NCI-H128 (cell line): ENCODE measurements at regions not wholly inside any gene's neighbourhood (a gene's known extent, or its start where the extent isn't known, plus 50 kb on each side); places are given as distances from the start of the nearest gene placed in this dataset.

ENCODE experiments used
- DNase-seq: peaks from one replicate; lab custom pipeline; 2025; ENCODE audit not compliant: unreplicated experiment; lab: John Stamatoyannopoulos, UW

DNA sequence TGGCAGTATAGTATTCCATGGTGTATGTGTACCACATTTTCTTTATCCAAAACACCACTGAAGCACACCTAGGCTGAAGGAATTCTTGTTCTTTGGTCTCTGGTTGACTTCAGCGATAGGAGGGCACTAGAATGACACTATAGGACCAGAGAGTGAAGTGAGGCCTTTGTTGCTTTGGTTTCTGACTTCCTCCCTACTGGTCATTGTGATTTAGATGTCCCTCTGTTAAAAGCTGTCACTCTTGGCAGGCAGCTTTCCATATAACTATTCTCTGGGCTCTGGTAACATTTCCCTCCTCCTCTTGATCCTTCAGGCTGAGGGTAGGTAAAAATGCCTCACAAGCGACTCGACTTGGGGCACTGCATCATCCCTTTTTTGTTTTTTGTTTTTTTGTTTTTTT is 236.3 kb downstream of the MAFB start:
- DNase-seq: no peak

DNA sequence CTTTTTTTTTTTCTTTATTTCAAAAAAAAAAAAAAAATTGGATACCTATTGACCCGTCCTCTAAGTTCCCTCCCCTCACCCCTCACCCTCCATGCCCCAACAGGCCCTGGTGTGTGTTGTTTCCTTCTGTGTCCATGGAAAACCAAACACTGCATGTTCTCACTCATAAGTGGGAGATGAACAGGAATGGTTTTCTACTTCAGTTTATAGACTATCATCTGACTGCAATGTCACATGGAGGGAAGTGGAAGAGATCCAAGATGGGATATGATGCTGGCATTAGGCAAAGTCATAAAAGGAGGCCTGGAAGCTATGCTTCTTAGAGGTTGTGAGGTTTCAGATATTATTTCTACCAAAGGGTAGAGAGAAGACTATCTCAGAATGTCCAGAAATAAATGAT is 237.5 kb downstream of the MAFB start:
- DNase-seq: no peak

GRCh38 chr20:40449974-40450616 is 238.9 kb downstream of the MAFB start:
- DNase-seq: no peak

DNA sequence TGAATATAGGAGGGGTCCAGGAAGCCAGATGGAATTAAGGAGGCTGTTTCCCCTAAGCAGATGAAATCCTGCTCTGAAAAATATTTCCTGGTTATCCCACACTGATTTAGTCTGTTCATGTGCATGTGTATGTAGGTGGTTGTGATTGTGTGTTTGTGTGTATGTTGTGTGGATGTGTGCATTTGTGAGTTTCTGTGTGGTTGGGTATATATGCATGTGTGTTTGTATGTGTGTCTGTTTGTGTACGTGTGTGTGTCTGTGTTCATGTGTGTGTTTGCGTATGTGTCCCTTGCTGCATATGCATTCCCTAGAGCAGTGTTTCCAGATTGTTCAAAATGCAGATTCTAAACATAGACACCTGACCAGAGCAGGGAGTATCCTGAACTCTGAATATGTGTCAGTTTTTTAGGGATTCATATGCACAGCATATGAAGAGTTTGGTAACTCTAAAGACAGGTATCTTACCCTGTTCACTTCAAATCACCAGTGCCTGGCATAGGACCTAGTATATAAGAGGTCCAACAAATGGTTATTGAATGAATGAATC is 239.8 kb downstream of the MAFB start:
- no peak for DNase-seq

- no peak for DNase-seq
Measured at GRCh38 chr20:40446888-40447287, 242.1 kb downstream of the MAFB start.

GRCh38 chr20:40444516-40444915 is 244.5 kb downstream of the MAFB start:
- no peak for DNase-seq

DNA sequence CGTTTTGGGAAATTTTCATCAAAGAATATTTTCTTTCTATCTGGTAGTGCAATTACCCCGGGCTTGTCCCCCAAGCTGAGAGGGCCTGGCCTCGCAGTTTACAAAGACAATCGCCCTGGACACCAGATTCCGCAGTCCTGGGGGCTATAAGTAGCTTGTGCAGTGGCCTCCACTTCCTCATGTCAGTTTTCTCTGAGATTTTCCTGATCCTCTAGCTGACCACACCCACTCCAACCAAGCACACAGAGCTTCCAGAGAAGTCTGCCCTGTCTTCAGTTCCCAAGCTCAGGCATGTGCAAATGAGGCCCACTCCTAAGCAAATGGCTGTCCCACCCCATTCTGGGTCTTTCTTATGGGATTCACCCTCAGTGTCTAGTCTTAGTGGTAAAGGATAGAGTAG is 245.3 kb downstream of the MAFB start:
- no peak for DNase-seq

DNA sequence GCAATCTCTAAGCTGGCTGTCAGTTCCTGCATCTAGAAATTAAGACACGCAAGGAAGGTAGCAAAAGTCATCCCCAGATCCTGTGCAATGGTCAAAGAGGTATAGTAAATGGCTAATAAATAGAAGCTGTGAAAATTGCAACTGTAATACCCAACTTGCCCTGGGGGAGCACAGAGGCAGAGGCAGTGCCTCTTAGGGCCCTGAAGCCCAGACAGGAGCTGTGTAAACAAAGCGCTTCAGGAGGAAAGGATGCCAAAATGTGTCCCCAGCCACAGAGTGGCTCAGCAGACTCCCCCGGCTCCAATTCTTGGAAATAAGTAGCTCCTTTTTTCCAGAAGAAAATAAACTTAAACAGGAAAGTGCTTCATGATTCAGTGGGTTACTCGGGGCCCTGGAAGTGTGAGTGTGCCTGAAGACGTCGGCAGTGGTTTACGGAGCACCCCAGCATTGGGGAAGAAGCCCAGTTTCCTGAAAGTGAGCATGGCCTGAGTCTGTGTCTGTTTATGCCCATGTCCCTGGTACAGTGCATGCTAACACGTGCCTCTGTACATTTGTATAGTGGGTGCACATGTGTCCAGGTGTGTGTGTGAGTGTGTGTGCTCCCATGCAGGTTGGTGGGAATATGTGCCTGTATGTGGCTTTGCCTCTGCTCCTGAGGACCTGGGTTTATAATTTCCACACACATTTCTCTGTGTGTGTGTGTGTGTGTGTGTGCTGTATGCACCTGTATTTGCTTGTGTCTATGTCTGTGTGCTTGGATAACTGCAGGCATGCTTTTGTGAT is 246.7 kb downstream of the MAFB start:
- DNase-seq: no peak

DNA sequence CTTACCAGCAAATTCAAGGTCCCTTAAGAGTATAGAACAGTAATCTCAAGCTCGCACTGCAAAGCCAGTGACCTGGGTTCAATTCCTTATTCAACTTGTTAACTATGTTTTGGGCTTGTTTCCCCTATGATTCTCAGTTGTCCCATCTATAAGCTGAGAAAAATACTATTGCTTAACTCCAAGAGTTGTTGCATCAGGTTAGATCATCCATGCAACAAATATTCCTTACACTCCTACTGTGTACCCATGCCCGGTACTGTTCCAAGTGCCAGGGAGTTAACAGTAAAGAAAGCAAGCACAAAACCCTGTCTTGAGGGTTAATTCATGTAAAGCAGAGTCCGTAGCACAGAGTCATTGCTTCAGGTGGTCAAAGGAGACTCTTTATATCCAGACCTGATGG is 247.3 kb downstream of the MAFB start:
- DNase-seq: no peak

DNA sequence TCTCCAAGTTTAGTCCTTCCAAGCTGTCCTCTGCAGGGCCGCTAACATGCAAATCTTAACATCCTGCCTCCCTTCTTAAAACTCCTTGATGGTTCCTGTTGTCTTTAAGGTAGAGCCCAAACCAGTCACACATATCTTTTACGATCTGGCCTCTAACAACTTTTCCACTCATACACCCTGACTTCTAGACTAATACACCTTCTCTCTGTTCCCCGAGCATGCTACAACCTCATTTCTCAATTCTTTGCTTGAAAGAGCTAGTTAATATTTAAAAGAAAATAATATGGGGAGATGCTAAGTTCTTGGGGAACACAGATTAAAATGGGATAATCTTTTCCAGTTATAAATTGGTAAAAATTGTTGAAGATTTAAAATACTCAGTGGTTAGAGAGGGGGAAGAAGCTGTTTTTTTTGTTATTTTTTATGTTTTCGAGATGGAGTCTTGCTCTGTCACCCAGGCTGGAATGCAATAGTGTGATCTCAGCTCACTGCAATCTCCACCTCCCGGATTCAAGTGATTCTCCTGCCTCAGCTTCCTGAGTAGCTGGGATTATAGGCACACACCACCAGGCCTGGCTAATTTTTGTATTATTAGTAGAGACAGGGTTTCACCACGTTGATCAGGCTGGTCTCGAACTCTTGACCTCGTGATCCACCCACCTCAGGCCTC is 250.7 kb downstream of the MAFB start:
- no peak for DNase-seq

DNA sequence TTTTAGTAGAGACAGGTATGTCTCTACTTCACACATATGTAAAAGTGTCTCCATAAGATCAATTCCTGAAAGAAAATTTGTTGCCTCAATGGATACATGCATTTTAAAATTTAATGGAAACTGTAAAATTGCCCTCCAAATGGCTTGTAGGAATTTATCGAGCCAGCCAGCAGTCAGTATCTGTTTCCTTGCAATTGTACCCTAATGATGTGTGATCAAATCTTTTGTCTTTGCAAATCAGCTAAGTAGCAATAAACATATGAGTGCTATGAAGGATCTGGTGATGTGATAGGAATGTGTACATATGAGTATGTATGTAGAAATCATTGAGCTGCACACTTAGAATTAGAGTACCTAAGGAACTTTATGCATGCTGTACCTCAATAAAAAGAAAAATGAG is 253.0 kb downstream of the MAFB start:
- no peak for DNase-seq

- no peak for DNase-seq
Measured at GRCh38 chr20:40435146-40435895, 253.7 kb downstream of the MAFB start.

- no peak for DNase-seq
Measured at GRCh38 chr20:40434122-40434521, 254.9 kb downstream of the MAFB start.

DNA sequence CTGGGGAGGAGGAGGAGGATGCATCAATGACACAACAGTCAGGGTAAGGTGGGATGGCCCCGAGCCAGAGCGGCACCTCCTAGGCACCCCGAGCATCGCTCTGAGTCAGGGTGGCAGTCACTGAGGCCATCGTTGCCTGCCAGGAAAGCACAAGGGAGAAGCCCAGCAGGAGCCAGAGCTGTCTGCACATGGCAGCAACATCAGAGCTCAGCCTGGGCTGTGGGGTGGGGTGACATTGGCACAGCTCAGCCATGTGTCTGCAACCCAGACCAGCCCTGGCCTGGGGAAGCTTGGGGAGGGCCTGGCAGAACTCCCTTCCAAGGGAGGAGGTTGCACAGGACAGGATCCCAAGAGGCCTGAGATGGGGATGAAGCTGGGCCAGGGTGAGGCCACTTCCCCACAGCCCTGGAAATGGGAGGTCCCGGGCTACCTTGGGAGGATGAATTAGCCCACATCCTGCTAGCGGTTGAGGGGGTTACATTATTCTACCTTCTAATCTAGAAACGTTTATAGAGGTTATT is 255.6 kb downstream of the MAFB start:
- DNase-seq: no peak

DNA sequence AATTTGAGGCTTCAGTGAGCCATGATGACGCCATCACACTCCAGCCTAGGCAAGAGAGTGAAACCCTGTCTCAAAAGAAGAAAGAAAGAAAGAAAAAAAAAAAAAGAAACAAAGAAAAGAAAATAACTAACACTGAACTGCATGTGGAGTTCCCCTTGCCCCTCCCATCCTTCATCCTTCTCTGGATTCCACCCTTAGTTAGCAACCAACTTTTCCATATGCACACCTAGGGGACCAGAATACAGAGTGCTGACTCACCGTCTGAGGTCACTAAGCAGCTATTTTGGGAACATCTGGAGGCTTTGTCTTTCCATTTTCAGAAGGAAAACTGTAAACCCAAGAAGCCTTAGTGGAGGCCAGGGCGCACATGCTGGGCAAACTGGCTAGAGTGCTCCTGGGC is 257.4 kb downstream of the MAFB start:
- no peak for DNase-seq

GRCh38 chr20:40431112-40431511 is 257.9 kb downstream of the MAFB start:
- DNase-seq: no peak

GRCh38 chr20:40427026-40427425 is 262.0 kb downstream of the MAFB start:
- DNase-seq: no peak

DNA sequence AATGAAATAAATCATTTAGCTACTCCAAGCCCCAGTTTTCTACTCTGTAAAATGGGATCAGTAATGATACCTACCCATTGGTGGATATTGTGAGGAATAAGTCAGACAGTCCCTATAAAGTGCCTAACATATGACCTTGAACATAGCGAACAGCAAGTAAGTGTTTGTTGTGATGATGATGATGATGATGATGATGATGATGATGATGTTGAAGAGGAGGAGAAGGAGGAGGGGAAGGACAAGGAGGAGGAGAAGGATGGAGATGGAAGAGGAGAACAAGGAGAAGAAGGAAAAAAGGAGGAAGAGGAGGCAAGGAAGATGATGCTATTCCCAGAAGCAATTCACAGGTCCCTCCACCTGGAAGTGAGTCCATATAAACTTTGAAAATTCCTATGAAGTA is 264.3 kb downstream of the MAFB start:
- DNase-seq: no peak

DNA sequence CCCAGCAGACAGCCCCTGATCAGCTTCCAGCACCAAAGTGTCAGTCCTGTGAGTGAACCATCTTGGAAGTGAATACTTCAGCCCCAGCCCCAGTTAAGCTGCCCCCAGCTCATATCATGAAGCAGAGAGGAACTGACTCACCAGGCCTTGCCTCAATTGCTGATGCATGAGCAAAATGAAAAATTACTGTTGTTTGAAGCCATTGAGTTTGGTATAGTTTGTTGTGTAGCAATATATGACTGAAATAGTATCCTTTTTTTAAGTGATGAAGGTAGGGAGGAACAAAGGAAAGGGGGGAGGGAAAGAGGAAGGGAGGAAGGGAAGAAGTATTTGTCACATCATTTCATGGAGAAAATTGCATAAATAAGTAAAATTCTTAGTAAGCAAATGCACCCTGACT is 266.4 kb downstream of the MAFB start:
- no peak for DNase-seq

DNA sequence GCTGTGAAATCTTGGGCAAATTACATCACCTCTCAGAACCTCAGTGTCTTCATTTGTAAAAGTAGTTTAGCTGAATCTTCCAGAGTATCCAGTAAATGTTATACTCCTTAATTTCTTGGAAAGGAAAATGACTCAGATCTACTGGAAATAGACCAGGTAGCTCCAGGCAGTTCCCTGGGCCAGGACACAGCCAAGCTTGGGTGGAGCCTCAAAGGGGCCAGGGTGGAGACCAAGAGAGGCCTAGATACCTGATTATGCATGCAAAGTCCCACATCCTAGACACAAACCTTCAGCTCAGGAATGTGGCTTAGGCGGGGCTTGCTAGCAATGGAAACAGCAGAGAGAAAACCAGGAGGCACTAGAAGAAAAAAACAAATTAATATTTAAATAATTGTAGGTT is 272.8 kb downstream of the MAFB start:
- no peak for DNase-seq
